ENCODE measurements at regions not wholly inside any gene's neighbourhood (a gene's known extent, or its start where the extent isn't known, plus 50 kb on each side); places are given as distances from the start of the nearest gene placed in this dataset.

GRCh38 chrX:20499763-20500162 lies 233.1 kb upstream of the RPS6KA3 start:
- TF ChIP-seq CTCF (conservative IDR thresholded peaks at IDR 0.05) (no peak), ZFX (IDR thresholded peaks at IDR 0.05) (no peak)
